K562 (cell line): ENCODE measurements at regions not wholly inside any gene's neighbourhood (a gene's known extent, or its start where the extent isn't known, plus 50 kb on each side); places are given as distances from the start of the nearest gene placed in this dataset.
A peak's percentile ranks its signal among the peaks of the same experiment; 100 is the strongest.

ENCODE experiments used
- ADNP ChIP-seq: fragments of 200-800 bp; sonication (Bioruptor generic); IDR thresholded peaks from 2 replicates; pipeline ENCODE4 v1.6.1; 2016; ENCODE audit warnings: missing genetic modification characterization, missing compliant biosample characterization
- BACH1 ChIP-seq: fragments of 200-800 bp; sonication (Bioruptor generic); IDR thresholded peaks from 2 replicates; pipeline ENCODE4 v1.6.1; 2016; ENCODE audit warnings: missing genetic modification characterization, missing compliant biosample characterization
- BCOR ChIP-seq: fragments of 450-650 bp; IDR thresholded peaks from 2 replicates; pipeline ENCODE4 v1.6.1; 2016
- CBFA2T2 ChIP-seq: fragments of 450-650 bp; conservative IDR thresholded peaks from 2 replicates; pipeline ENCODE4 v1.6.1; 2017; ENCODE audit warnings: mild to moderate bottlenecking
- CHD4 ChIP-seq: fragments of 200-600 bp; sonication (generic); IDR thresholded peaks from 3 replicates; pipeline ENCODE4 v1.6.1; 2012; ENCODE audit warnings: low read depth, mild to moderate bottlenecking, mixed read lengths, low read length, inconsistent platforms; ENCODE audit not compliant: insufficient read depth, insufficient replicate concordance, poor library complexity, severe bottlenecking
- CREB1 ChIP-seq, 2 experiments: sonication (generic) in 1 of 2; formaldehyde crosslinking in 1 of 2; IDR thresholded peaks; 2 replicates each; pipeline versions ENCODE4 v1.6.1 to v1.8.0; 2012 to 2022; ENCODE audit warnings: inconsistent platforms in 1 of 2, mild to moderate bottlenecking in 1 of 2, missing genetic modification reagents in 1 of 2, moderate library complexity in 1 of 2
- CREBBP ChIP-seq: IDR thresholded peaks from one replicate; pipeline ENCODE4 v1.6.1; 2012; ENCODE audit warnings: low read depth, mild to moderate bottlenecking, control low read depth, inconsistent platforms, low read length
- CREM ChIP-seq: IDR thresholded peaks from 2 replicates; pipeline ENCODE4 v1.6.1; 2014; ENCODE audit warnings: antibody characterized with exemption, low read depth
- EP300 ChIP-seq: IDR thresholded peaks from 2 replicates; pipeline ENCODE4 v1.6.1; 2012; ENCODE audit warnings: low read length, improper control_type of control experiment
- IRF2 ChIP-seq: sonication (generic); formaldehyde crosslinking; IDR thresholded peaks from 2 replicates; pipeline ENCODE4 v1.8.1; 2022; ENCODE audit warnings: mild to moderate bottlenecking, missing genetic modification reagents
- KDM1A ChIP-seq, 2 experiments: fragments of 450-650 bp; IDR thresholded peaks; 2 replicates each; pipeline ENCODE4 v1.6.1; 2016; ENCODE audit warnings: mild to moderate bottlenecking in 2 of 2
- NFATC3 ChIP-seq: fragments of 450-650 bp; IDR thresholded peaks from 2 replicates; pipeline ENCODE4 v1.6.1; 2017; ENCODE audit warnings: mild to moderate bottlenecking
- POLR2H ChIP-seq: IDR thresholded peaks from 2 replicates; pipeline ENCODE4 v1.6.1; 2016; ENCODE audit warnings: missing genetic modification characterization, low read depth, mild to moderate bottlenecking, control low read depth, missing compliant biosample characterization, moderate library complexity
- RBM25 ChIP-seq: fragments of 200-400 bp; formaldehyde crosslinking; IDR thresholded peaks from 2 replicates; pipeline ENCODE4 v1.6.1; 2018; ENCODE audit warnings: low read length, low read depth, moderate library complexity; ENCODE audit not compliant: severe bottlenecking
- RFX1 ChIP-seq: fragments of 450-650 bp; IDR thresholded peaks from 2 replicates; pipeline ENCODE4 v1.6.1; 2016; ENCODE audit warnings: mild to moderate bottlenecking, moderate library complexity
- SIN3A ChIP-seq, 2 experiments: fragments of 150-350 bp in 1 of 2; IDR thresholded peaks; 2 replicates each; pipeline ENCODE4 v1.6.1; 2011 to 2016; ENCODE audit warnings: borderline replicate concordance in 2 of 2, low read depth in 2 of 2, low read length in 2 of 2, mild to moderate bottlenecking in 2 of 2, moderate library complexity in 2 of 2; ENCODE audit not compliant: control insufficient read depth in 1 of 2
- TFAM ChIP-seq: fragments of 250-450 bp; sonication (Bioruptor Pico); conservative IDR thresholded peaks from 2 replicates; pipeline ENCODE4 v1.5.0; 2021; ENCODE audit warnings: mild to moderate bottlenecking, moderate library complexity
- ZKSCAN8 ChIP-seq: fragments of 200-800 bp; sonication (Bioruptor generic); IDR thresholded peaks from 2 replicates; pipeline ENCODE4 v1.6.1; 2016; ENCODE audit warnings: missing genetic modification characterization, missing compliant biosample characterization
- ZMIZ1 ChIP-seq, 2 experiments: fragments of 150-350 bp in 1 of 2; IDR thresholded peaks; 2 replicates each; pipeline ENCODE4 v1.6.1; 2012 to 2016; ENCODE audit warnings: low read depth in 2 of 2, low read length in 2 of 2, mild to moderate bottlenecking in 1 of 2, moderate library complexity in 1 of 2
- ZNF512 ChIP-seq: IDR thresholded peaks from 2 replicates; pipeline ENCODE4 v1.6.1; 2016; ENCODE audit warnings: missing genetic modification characterization, missing compliant biosample characterization
- ZNF830 ChIP-seq: fragments of 250-450 bp; sonication (Bioruptor Pico); IDR thresholded peaks from 2 replicates; pipeline ENCODE4 v1.5.0; 2021; ENCODE audit warnings: mild to moderate bottlenecking
- TF ChIP-seq, protein P1 (sequence below): fragments of 250-450 bp; sonication (Bioruptor Pico); IDR thresholded peaks from 2 replicates; pipeline ENCODE4 v1.8.0; 2022; ENCODE audit warnings: moderate library complexity, mild to moderate bottlenecking, inconsistent platforms

DNA sequence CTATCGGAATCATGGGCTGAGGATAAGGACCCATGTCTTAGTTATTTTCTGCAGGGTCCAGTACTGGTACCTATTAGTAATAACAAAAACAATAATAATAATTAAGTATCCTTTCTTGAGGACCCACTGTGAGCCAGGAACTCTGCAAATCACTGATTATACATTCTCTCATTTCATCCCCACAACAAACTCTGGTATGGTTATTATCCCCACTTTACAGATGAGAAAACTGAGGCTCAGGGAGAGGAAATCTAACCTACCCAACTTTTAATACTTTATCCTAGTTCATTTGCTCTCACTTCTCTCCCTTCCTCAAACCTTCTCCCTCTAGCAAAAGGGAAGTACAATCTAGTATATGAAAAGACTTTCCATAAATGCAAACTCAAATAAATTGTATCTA is 528.4 kb upstream of the PROK2 start (continued):
- TF ChIP-seq TFAM (CRISPR knock-in tag) (no peak), CBFA2T2 (no peak), ZNF830 (CRISPR knock-in tag) (no peak), RBM25 (peak; percentile 92), POLR2H (tag) (no peak), CHD4 (no peak), CREB1 (IDR thresholded peaks at IDR 0.05) (no peak), CREB1 (CRISPR knock-in tag; IDR thresholded peaks at IDR 0.05) (no peak), SIN3A (IDR thresholded peaks at IDR 0.05; ENCODE audit: borderline replicate concordance in 2 of 2, control insufficient read depth in 1 of 2, low read depth in 2 of 2, low read length in 2 of 2) (no peak), ZMIZ1 (IDR thresholded peaks at IDR 0.05; ENCODE audit: low read depth in 2 of 2, low read length in 2 of 2) (no peak), IRF2 (no peak), ZKSCAN8 (CRISPR knock-in tag) (no peak), CREBBP (no peak), EP300 (no peak), BACH1 (tag) (no peak), CREM (no peak), NFATC3 (no peak), KDM1A (IDR thresholded peaks at IDR 0.05) (peak in 1 of 2 experiments; percentile 47; a peak in 1 of 4 replicates), ZNF512 (tag) (no peak), RFX1 (no peak), BCOR (peak; percentile 84), ADNP (tag) (peak; percentile 66; the same call in 1 of the 2 replicates)
- TF ChIP-seq, protein P1, sequence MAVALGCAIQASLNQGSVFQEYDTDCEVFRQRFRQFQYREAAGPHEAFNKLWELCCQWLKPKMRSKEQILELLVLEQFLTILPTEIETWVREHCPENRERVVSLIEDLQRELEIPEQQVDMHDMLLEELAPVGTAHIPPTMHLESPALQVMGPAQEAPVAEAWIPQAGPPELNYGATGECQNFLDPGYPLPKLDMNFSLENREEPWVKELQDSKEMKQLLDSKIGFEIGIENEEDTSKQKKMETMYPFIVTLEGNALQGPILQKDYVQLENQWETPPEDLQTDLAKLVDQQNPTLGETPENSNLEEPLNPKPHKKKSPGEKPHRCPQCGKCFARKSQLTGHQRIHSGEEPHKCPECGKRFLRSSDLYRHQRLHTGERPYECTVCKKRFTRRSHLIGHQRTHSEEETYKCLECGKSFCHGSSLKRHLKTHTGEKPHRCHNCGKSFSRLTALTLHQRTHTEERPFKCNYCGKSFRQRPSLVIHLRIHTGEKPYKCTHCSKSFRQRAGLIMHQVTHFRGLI (CRISPR knock-in tag) = no peak
